Endothelial cell of umbilical vein (primary cell): ENCODE measurements at regions not wholly inside any gene's neighbourhood (a gene's known extent, or its start where the extent isn't known, plus 50 kb on each side); places are given as distances from the start of the nearest gene placed in this dataset.
"Not testable (repeated sequence)": the region's sequence is repeated elsewhere in the genome, so short reads cannot be mapped to it uniquely, and the experiment has no call there.

Source experiments
- BruUV-seq: library from RNA; stranded (reverse); fragments of 400-500 nt; replicated peaks from 2 replicates; lab custom pipeline; 2021; lab: Mats Ljungman, UMichigan
- CTCF ChIA-PET: fragments of 300-600, 350-600 bp; sonication (Branson Sonifier 250); formaldehyde crosslinking; loops from one replicate; lab custom pipeline; 2021; ENCODE audit warnings: antibody characterized with exemption, inconsistent platforms; lab: Charles Lee
- POLR2A ChIA-PET: fragments of 300-600, 350-600 bp; sonication (Branson Sonifier 250); formaldehyde crosslinking; loops from one replicate; lab custom pipeline; 2021; ENCODE audit warnings: antibody characterized with exemption, inconsistent platforms; lab: Charles Lee
- DNase-seq: peaks from one replicate; pipeline ENCODE4 v3.0.0-alpha.2; 2011; ENCODE audit warnings: low read depth, low spot score
- FAIRE-seq: peaks from 2 replicates; lab custom pipeline; 2011; peaks lifted over from hg19 to GRCh38; lab: Jason Lieb, UNC
- H2AFZ ChIP-seq: 2 replicates; pipeline ENCODE4 v1.6.0; 2012; ENCODE audit warnings: low read depth, low read length, control low read depth, inconsistent platforms
- H3K27ac ChIP-seq: 2 replicates; pipeline ENCODE4 v1.5.1; 2011; ENCODE audit warnings: low read depth, mild to moderate bottlenecking, control low read depth, low read length, moderate library complexity; ENCODE audit not compliant: insufficient read depth
- H3K27me3 ChIP-seq, 2 experiments: 2 replicates each; pipeline versions ENCODE4 v1.6.0 to v1.6.1; 2011; ENCODE audit warnings: low read length in 2 of 2, mixed read lengths in 1 of 2; ENCODE audit not compliant: control insufficient read depth in 2 of 2, insufficient read depth in 2 of 2
- H3K36me3 ChIP-seq, 2 experiments: 2 replicates in 1 of 2; 3 replicates in 1 of 2; pipeline ENCODE4 v1.5.1; 2011; ENCODE audit warnings: low read length in 2 of 2, mild to moderate bottlenecking in 1 of 2, moderate library complexity in 1 of 2; ENCODE audit not compliant: control insufficient read depth in 2 of 2, insufficient read depth in 2 of 2; ENCODE audit errors: extremely low read depth in 1 of 2
- H3K4me1 ChIP-seq: 3 replicates; pipeline ENCODE4 v1.5.1; 2011; ENCODE audit warnings: mild to moderate bottlenecking, low read length; ENCODE audit not compliant: control insufficient read depth, insufficient read depth; ENCODE audit errors: extremely low read depth
- H3K4me2 ChIP-seq: 2 replicates; pipeline ENCODE4 v1.6.1; 2011; ENCODE audit warnings: low read length, control low read depth, mixed read lengths; ENCODE audit not compliant: insufficient read depth
- H3K4me3 ChIP-seq, 3 experiments: fragments of 200-600 bp in 1 of 3; sonication (generic), shearing (Covaris generic) in 1 of 3; replicated peaks in 1 of 3; 2 replicates each; pipeline ENCODE4 v1.5.1; 2011 to 2016; ENCODE audit warnings: control low read depth in 3 of 3, low read length in 3 of 3, mild to moderate bottlenecking in 2 of 3, inconsistent platforms in 1 of 3, low read depth in 1 of 3, moderate library complexity in 1 of 3; ENCODE audit not compliant: insufficient read depth in 1 of 3
- H3K79me2 ChIP-seq: 2 replicates; pipeline ENCODE4 v1.6.0; 2012; ENCODE audit warnings: low read length, inconsistent platforms; ENCODE audit not compliant: control insufficient read depth, insufficient read depth
- H3K9ac ChIP-seq: replicated peaks from 2 replicates; pipeline ENCODE3; 2011; ENCODE audit warnings: low read length, control low read depth; ENCODE audit not compliant: insufficient read depth; ENCODE audit errors: extremely low read depth
- H3K9me1 ChIP-seq: replicated peaks from 3 replicates; pipeline ENCODE4 v1.6.0; 2011; ENCODE audit warnings: mild to moderate bottlenecking, low read length; ENCODE audit not compliant: control insufficient read depth, insufficient read depth; ENCODE audit errors: extremely low read depth
- H3K9me3 ChIP-seq: replicated peaks from 2 replicates; pipeline ENCODE4 v1.5.1; 2012; ENCODE audit warnings: low read length, inconsistent platforms; ENCODE audit not compliant: control insufficient read depth, insufficient read depth
- H4K20me1 ChIP-seq: replicated peaks from 2 replicates; pipeline ENCODE3; 2011; ENCODE audit warnings: mild to moderate bottlenecking, low read length; ENCODE audit not compliant: control insufficient read depth, insufficient read depth; ENCODE audit errors: extremely low read depth
- EZH2 ChIP-seq: IDR thresholded peaks from 2 replicates; pipeline ENCODE4 v1.6.1; 2012; ENCODE audit warnings: borderline replicate concordance, low read depth, mild to moderate bottlenecking, moderate library complexity, low read length, inconsistent platforms; ENCODE audit not compliant: severe bottlenecking
- FOS ChIP-seq: IDR thresholded peaks from 2 replicates; pipeline ENCODE4 v1.6.1; 2011; ENCODE audit warnings: mild to moderate bottlenecking, low read length, moderate library complexity, borderline replicate concordance; ENCODE audit not compliant: insufficient read depth
- GATA2 ChIP-seq: IDR thresholded peaks from 2 replicates; pipeline ENCODE4 v1.7.0; 2011; ENCODE audit warnings: low read depth, mild to moderate bottlenecking, moderate library complexity, mixed read lengths, low read length; ENCODE audit not compliant: insufficient read length, insufficient read depth
- JUN ChIP-seq: IDR thresholded peaks from 2 replicates; pipeline ENCODE4 v1.6.1; 2011; ENCODE audit warnings: borderline replicate concordance, low read depth; ENCODE audit not compliant: insufficient read length, insufficient read depth
- MYC ChIP-seq: IDR thresholded peaks from one replicate; pipeline ENCODE4 v1.6.1; 2011; ENCODE audit warnings: mild to moderate bottlenecking, low read depth, low read length
- POLR2A ChIP-seq: IDR thresholded peaks from 2 replicates; pipeline ENCODE4 v1.6.1; 2012; ENCODE audit warnings: low read depth, mild to moderate bottlenecking, control low read depth, low read length
- POLR2AphosphoS5 ChIP-seq: IDR thresholded peaks from 2 replicates; pipeline ENCODE4 v1.6.1; 2012; ENCODE audit warnings: low read depth, mild to moderate bottlenecking, control low read depth, low read length, moderate library complexity; ENCODE audit not compliant: insufficient read depth
- dilution Hi-C: fragments of 300-500 bp; cut with MboI; formaldehyde crosslinking; loops from one replicate; pipeline ENCODE4 v1.15.0; 2019; ENCODE audit warnings: low sequenced_read_pairs; ENCODE audit not compliant: extremely low pct_ligation_motif_present
- intact Hi-C: fragments of 100-400 bp; cut with micrococcal nuclease; formaldehyde crosslinking; loops from one replicate; pipeline ENCODE4 v1.10.0; 2022
- TF ChIP-seq, protein P1 (sequence below): IDR thresholded peaks from 2 replicates; pipeline ENCODE4 v1.6.1; 2011; ENCODE audit not compliant: insufficient read depth, insufficient read length
- TF ChIP-seq, protein P2 (sequence below), 2 donors: IDR thresholded peaks; 1 replicate in 1 of 2; 2 replicates in 1 of 2; pipeline ENCODE4 v1.5.1; 2011; ENCODE audit warnings: low read length in 2 of 2, mild to moderate bottlenecking in 2 of 2, moderate library complexity in 2 of 2, control low read depth in 1 of 2, inconsistent platforms in 1 of 2, low read depth in 1 of 2; ENCODE audit not compliant: insufficient read depth in 1 of 2; ENCODE audit errors: extremely low read depth in 1 of 2

DNA sequence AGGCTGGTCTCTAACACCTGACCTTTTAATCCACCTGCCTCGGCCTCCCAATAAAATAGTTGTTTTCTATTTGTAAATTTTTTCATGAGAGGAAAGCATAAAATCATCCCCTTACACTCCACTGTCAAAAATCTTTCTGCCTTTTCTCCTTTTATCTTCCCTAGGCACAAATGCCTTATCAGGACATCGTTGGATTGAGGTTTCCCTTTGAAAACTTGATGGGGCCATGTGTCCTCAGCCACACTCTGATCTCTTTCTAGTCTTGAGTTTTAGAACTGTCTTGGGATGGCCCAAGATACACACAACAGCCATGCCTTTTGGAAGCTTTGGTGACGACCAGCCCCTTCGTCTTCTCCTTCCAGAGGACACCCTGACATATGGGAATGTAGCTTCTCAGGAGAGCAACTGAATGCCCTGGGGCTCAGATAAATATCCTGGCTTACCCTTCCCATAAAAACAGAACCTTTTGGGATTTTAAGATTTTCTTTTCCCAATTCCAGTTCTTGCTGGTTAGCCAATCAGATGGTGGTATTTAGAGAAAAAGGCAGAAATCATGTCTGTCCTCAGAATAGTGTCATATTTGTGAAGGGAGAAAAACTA is 112.4 kb downstream of the ZNF429 start:
- Histone ChIP-seq H3K27ac (no peak overlapping the region), H2AFZ (no peak overlapping the region), H3K4me3 (no peak overlapping the region), H3K4me2 (no peak overlapping the region), H3K27me3 (no peaks in the 10 kb centered on the region), H3K36me3 (no peaks in the 10 kb centered on the region), H3K9me1 (no peaks in the 10 kb centered on the region), H3K4me1 (no peaks in the 10 kb centered on the region), H3K79me2 (no peaks in the 10 kb centered on the region), H4K20me1 (no peaks in the 10 kb centered on the region), H3K9ac (no peak overlapping the region), H3K9me3 (no peaks in the 10 kb centered on the region)
- DNase-seq (no peak), FAIRE-seq (no peak)
- TF ChIP-seq, protein P1, sequence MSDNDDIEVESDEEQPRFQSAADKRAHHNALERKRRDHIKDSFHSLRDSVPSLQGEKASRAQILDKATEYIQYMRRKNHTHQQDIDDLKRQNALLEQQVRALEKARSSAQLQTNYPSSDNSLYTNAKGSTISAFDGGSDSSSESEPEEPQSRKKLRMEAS: no peak
- TF ChIP-seq, protein P2, sequence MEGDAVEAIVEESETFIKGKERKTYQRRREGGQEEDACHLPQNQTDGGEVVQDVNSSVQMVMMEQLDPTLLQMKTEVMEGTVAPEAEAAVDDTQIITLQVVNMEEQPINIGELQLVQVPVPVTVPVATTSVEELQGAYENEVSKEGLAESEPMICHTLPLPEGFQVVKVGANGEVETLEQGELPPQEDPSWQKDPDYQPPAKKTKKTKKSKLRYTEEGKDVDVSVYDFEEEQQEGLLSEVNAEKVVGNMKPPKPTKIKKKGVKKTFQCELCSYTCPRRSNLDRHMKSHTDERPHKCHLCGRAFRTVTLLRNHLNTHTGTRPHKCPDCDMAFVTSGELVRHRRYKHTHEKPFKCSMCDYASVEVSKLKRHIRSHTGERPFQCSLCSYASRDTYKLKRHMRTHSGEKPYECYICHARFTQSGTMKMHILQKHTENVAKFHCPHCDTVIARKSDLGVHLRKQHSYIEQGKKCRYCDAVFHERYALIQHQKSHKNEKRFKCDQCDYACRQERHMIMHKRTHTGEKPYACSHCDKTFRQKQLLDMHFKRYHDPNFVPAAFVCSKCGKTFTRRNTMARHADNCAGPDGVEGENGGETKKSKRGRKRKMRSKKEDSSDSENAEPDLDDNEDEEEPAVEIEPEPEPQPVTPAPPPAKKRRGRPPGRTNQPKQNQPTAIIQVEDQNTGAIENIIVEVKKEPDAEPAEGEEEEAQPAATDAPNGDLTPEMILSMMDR (IDR thresholded peaks at IDR 0.05; ENCODE audit: extremely low read depth in 1 of 2, insufficient read depth in 1 of 2, low read depth in 1 of 2, low read length in 2 of 2): no peak
- TF ChIP-seq GATA2: no peak
- TF ChIP-seq FOS: no peak
- TF ChIP-seq POLR2AphosphoS5: no peak
- no peak for TF ChIP-seq EZH2
- TF ChIP-seq MYC: no peak
- no peak for TF ChIP-seq POLR2A
- TF ChIP-seq JUN: no peak
- dilution Hi-C loops (no loop called here), intact Hi-C loops (no loop called here)
- ChIA-PET CTCF (no interaction called here), POLR2A (no interaction called here)
- BruUV-seq: no TSS peak

DNA sequence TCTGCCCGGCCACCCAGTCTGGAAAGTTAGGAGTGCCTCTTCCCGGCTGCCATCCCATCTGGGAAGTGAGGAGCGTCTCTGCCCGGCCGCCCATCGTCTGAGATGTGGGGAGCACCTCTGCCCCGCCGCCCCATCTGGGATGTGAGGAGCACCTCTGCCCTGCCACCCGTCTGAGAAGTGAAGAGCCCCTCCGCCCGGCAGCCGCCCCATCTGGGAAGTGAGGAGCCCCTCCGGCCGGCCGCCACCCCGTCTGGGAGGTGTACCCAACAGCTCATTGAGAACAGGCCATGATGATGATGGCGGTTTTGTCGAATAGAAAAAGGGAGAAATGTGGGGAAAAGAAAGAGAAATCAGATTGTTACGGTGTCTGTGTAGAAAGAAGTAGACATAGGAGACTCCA is 109.4 kb downstream of the ZNF429 start:
- H3K9me3 ChIP-seq, H4K20me1 ChIP-seq, H3K36me3 ChIP-seq, intact Hi-C loops, DNase-seq, H3K9ac ChIP-seq, H3K79me2 ChIP-seq, dilution Hi-C loops, POLR2A ChIA-PET, FAIRE-seq, H2AFZ ChIP-seq, H3K9me1 ChIP-seq, H3K27ac ChIP-seq, H3K4me2 ChIP-seq, H3K4me1 ChIP-seq, H3K27me3 ChIP-seq, H3K4me3 ChIP-seq, BruUV-seq, CTCF ChIA-PET: not testable (repeated sequence)

DNA sequence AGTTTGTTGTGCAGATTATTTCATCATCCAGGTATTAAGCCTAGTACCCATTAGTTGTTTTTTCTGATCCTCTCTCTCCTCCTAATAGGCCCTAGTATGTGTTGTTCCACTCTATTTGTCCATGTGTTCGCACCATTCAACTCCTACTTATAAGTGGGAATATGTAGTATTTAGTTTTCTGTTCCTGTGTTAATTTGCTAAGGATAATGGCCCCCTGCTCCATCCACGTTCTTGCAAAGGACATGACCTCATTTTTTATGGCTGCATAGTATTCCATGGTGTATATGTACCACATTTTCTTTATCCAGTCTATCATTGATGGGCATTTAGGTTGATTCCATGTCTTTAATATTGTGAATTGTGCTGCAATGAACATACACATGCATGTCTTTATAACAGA is 107.8 kb downstream of the ZNF429 start:
- H3K9me1 ChIP-seq, FAIRE-seq, H3K27me3 ChIP-seq, H4K20me1 ChIP-seq, H3K27ac ChIP-seq, intact Hi-C loops, H3K36me3 ChIP-seq, H3K4me2 ChIP-seq, H3K9me3 ChIP-seq, H3K4me3 ChIP-seq, DNase-seq, H3K4me1 ChIP-seq, H3K79me2 ChIP-seq, BruUV-seq, dilution Hi-C loops, POLR2A ChIA-PET, H3K9ac ChIP-seq, H2AFZ ChIP-seq, CTCF ChIA-PET: not testable (repeated sequence)
